Body of pancreas (tissue), 4 donors: ENCODE measurements at regions not wholly inside any gene's neighbourhood (a gene's known extent, or its start where the extent isn't known, plus 50 kb on each side); places are given as distances from the start of the nearest gene placed in this dataset.

Experiments used
- POLR2A ChIP-seq, 3 donors: fragments of 450-650 bp; IDR thresholded peaks; one replicate each; pipeline ENCODE4 v1.6.1; 2016; ENCODE audit warnings: antibody characterized with exemption in 3 of 3, mild to moderate bottlenecking in 2 of 3
- TF ChIP-seq, protein P1 (sequence below), 7 experiments: fragments of 450-650 bp in 4 of 7; fragments of 200-600 bp in 3 of 7; sonication (generic) in 3 of 7; IDR thresholded peaks; one replicate each; pipeline ENCODE4 v1.5.1; 2016 to 2019; ENCODE audit warnings: antibody characterized with exemption in 7 of 7

DNA sequence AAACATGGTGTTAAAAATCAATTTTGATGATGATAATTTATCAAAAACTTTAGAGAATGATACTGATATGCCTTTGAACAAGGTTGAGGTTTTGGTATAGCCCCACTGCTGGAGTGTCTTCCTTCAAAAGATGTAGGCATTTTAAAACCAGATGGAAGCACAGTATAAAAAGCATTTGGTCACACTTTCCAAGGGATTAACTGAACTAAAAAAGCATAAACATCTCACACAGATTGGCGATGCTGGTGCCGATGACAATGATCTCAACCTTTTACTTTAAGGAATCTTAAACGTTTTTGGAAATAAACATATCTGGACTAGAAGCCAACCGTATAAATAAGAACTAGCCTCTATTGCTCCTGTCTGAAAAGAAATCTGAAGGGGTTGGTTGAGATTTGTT lies 488.4 kb downstream of the ENC1 start:
- TF ChIP-seq, protein P1, sequence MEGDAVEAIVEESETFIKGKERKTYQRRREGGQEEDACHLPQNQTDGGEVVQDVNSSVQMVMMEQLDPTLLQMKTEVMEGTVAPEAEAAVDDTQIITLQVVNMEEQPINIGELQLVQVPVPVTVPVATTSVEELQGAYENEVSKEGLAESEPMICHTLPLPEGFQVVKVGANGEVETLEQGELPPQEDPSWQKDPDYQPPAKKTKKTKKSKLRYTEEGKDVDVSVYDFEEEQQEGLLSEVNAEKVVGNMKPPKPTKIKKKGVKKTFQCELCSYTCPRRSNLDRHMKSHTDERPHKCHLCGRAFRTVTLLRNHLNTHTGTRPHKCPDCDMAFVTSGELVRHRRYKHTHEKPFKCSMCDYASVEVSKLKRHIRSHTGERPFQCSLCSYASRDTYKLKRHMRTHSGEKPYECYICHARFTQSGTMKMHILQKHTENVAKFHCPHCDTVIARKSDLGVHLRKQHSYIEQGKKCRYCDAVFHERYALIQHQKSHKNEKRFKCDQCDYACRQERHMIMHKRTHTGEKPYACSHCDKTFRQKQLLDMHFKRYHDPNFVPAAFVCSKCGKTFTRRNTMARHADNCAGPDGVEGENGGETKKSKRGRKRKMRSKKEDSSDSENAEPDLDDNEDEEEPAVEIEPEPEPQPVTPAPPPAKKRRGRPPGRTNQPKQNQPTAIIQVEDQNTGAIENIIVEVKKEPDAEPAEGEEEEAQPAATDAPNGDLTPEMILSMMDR (IDR thresholded peaks at IDR 0.05) = no peak
- no peak for TF ChIP-seq POLR2A (IDR thresholded peaks at IDR 0.05)
